WI38 (cell line): ENCODE measurements at regions not wholly inside any gene's neighbourhood (a gene's known extent, or its start where the extent isn't known, plus 50 kb on each side); places are given as distances from the start of the nearest gene placed in this dataset.
"Not testable (repeated sequence)": the region's sequence is repeated elsewhere in the genome, so short reads cannot be mapped to it uniquely, and the experiment has no call there.

ENCODE experiments used
- H3K4me3 ChIP-seq: 2 replicates; pipeline ENCODE4 v1.5.1; 2011; ENCODE audit warnings: low read depth, mild to moderate bottlenecking, control low read depth, low read length
- TF ChIP-seq, protein P1 (sequence below): IDR thresholded peaks from 2 replicates; pipeline ENCODE4 v1.5.1; 2012; ENCODE audit warnings: low read depth, mild to moderate bottlenecking, control low read depth, low read length

DNA sequence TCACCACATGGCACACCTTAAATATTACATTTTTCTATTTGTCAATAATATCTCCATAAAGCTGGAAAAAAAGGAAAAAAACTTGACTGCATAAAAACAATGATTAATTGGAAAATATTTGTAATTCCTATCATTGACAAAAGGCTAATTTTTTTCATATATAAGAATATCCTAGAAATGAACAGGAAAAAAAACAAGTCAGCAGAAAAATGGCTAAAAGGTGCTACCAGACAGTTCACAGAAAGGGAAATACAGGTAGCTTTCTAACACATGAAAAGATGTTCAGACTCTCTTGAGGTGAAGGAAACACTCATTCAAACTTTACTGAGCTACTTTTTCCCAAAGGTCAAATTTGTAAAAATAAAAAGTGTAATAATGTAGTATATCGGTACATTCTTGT, 104.1 kb upstream of the SCAF8 start:
- TF ChIP-seq, protein P1, sequence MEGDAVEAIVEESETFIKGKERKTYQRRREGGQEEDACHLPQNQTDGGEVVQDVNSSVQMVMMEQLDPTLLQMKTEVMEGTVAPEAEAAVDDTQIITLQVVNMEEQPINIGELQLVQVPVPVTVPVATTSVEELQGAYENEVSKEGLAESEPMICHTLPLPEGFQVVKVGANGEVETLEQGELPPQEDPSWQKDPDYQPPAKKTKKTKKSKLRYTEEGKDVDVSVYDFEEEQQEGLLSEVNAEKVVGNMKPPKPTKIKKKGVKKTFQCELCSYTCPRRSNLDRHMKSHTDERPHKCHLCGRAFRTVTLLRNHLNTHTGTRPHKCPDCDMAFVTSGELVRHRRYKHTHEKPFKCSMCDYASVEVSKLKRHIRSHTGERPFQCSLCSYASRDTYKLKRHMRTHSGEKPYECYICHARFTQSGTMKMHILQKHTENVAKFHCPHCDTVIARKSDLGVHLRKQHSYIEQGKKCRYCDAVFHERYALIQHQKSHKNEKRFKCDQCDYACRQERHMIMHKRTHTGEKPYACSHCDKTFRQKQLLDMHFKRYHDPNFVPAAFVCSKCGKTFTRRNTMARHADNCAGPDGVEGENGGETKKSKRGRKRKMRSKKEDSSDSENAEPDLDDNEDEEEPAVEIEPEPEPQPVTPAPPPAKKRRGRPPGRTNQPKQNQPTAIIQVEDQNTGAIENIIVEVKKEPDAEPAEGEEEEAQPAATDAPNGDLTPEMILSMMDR: no peak
- no peak overlapping the region for H3K4me3 ChIP-seq

DNA sequence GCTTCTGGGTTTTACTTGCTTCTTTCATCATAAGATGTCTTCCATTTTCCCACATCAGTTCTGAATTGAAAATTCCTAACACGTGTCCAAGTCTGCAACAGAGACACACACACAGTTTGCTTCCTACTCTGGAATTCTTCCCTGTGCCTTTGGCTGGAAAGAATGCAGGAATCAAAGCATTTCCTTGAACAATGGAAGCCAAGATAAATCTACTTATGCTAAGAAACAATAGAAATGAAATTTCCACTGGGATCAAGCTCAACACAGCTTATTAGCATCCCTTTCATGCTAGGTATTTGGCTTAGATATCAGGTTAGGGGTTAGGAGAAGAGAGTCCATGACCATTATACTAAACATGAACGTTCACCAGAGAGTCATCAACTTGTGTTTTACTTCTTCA, 101.1 kb upstream of the SCAF8 start:
- TF ChIP-seq, protein P1: no peak
- no peak overlapping the region for H3K4me3 ChIP-seq

DNA sequence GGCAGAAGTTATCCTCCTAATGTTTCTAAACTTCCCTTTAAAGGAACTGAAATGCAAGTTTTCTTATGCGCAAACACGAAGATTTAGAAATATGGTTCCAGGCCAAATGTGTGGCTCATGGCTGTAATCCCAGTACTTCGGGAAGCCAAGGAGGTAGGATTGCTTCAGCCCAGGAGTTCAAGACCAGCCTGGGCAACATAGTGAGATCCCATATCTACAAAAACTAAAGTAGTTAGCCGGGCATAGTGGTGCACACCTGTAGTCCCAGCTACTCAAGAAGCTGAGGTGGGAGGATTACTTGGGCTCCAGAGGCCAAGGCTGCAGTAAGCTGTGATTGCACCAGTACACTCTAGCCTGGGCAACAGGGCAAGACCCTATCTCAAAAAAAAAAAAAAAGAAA, 95.8 kb upstream of the SCAF8 start:
- no peak overlapping the region for H3K4me3 ChIP-seq
- TF ChIP-seq, protein P1: no peak

DNA sequence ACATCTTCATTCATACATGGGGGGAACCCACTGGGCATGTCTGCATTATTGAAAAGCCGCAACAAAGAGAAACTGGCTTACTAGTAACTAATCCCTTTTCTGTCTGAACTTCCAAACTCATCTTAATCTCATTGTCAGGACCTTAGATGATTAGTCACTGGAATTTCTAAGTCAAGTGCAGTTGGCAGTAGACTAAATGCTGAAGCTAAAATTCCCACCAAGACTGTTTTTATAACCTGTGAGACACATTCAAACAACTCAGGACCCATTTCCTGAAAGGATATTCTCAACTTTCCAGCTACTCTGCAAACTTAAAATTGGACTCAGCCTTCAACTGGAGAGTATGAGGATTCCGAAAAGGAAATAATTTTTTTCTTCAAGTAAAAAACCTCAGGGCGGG, 94.8 kb upstream of the SCAF8 start:
- TF ChIP-seq, protein P1: no peak
- H3K4me3 ChIP-seq: no peak overlapping the region

DNA sequence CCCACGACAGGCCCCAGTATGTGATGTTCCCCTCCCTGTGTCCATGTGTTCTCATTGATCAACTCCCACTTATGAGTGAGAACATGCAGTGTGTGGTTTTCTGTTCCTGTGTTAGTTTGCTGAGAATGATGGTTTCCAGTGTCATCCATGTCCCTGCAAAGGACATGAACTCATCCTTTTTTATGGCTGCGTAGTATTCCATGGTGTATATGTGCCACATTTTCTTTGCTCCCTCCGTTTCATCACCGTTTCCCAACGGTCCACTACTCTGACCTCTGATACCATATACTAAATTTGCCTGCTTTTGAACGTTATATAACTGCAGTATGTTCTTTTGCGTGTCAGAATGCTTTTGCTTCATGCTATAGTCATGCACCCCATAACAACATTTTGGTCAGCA, 94.0 kb upstream of the SCAF8 start:
- not testable (repeated sequence) for H3K4me3 ChIP-seq

DNA sequence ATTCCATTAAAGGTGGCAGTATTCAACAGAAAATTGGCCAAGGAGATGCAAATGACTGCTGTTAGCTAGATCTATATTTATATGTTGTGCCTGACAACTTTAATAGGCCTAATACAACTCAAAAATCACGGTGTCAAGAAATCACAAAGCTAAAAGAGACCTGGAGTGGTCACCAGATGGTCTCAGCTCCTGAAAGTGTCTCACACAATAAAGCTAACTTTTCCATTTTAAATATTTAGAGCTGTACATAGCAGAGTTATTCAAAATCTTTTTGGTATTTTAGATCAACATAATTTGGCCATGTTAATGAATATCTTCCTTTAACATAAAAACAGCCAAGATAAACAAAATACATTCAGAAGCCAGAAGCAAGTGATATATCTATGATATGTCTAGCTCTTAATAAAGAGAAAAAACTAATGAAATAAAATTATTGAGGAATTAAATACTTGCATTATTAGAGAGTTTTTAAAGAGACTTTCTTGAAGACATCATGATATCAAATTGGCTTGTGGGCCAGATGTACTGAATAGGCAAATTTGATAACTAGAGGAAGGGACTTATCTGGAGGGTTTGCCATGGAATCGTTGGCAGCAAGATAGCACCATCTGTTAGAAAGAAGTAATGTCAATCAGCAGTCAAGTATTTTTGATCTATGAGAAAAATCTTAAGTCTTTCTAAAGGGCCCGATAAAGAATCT, 84.9 kb upstream of the SCAF8 start:
- H3K4me3 ChIP-seq: no peak overlapping the region
- TF ChIP-seq, protein P1: no peak

DNA sequence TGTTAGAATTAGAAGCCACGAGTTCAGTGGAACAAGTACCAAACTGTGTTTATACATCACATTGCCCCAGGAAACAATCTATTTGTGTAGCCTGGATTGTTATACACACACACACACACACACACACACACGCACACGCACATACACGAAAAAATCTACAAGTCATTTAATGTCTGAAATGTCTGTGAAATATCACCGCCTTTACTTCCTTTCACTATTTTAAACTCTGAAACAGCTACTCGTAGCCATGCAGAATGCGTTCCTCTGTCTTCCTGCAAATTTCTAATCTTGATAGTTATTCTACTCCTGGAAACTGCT, 84.4 kb upstream of the SCAF8 start:
- H3K4me3 ChIP-seq: no peak overlapping the region
- TF ChIP-seq, protein P1: no peak

DNA sequence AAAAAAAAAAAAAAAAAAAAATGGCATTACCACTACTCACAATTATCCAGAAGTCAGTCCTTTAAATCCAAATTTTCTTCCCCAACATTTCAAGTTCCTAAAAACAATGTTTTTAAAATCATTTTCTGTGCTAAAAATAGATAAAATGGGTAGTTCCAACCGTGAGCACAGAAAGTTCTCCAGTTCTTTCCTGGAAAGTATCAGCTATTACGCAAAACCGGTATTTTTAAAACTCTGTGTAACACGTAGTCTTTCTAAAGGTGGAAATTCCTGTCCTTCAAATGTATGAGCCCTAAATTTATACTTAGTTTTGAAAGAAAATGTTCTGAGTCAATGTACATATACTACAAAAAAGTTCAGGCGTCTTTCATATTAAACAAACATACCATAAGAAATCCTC, 83.5 kb upstream of the SCAF8 start:
- no peak overlapping the region for H3K4me3 ChIP-seq
- TF ChIP-seq, protein P1: no peak
